GM12864 (cell line): ENCODE measurements at regions not wholly inside any gene's neighbourhood (a gene's known extent, or its start where the extent isn't known, plus 50 kb on each side); places are given as distances from the start of the nearest gene placed in this dataset.

Experiments
- DNase-seq: peaks from one replicate; pipeline ENCODE4 v3.0.0-alpha.2; 2011; ENCODE audit warnings: low read depth
- H3K4me3 ChIP-seq: 2 replicates; pipeline ENCODE4 v1.5.1; 2011; ENCODE audit warnings: mild to moderate bottlenecking, low read depth, low read length, control low read depth
- CTCF ChIP-seq: IDR thresholded peaks from 2 replicates; pipeline ENCODE4 v1.5.1; 2011; ENCODE audit warnings: low read depth, mild to moderate bottlenecking, moderate library complexity, low read length, control low read depth, inconsistent platforms; ENCODE audit errors: missing control alignments

GRCh38 chr6:27678469-27678868, 205.6 kb upstream of the ZNF184 start:
- H3K4me3 ChIP-seq = no peak overlapping the region
- no peak for TF ChIP-seq CTCF
- no peak for DNase-seq

GRCh38 chr6:27674882-27675281, 202.0 kb upstream of the ZNF184 start:
- no peak for TF ChIP-seq CTCF
- H3K4me3 ChIP-seq = no peak overlapping the region
- no peak for DNase-seq

- DNase-seq = peak; percentile 75
- TF ChIP-seq CTCF = no peak
- peak overlapping the region; percentile 39 for H3K4me3 ChIP-seq
These were observed 199.4 kb upstream of the ZNF184 start for GRCh38 chr6:27672113-27672799.

- H3K4me3 ChIP-seq = no peak overlapping the region
- no peak for TF ChIP-seq CTCF
- no peak for DNase-seq
These were observed 196.9 kb upstream of the ZNF184 start for GRCh38 chr6:27669624-27670301.

GRCh38 chr6:27669295-27669623, 196.4 kb upstream of the ZNF184 start:
- no peak for TF ChIP-seq CTCF

GRCh38 chr6:27668442-27669294, 195.8 kb upstream of the ZNF184 start:
- peak; percentile 77 for DNase-seq
- H3K4me3 ChIP-seq = peak overlapping the region; percentile 46; the same call in 1 of the 2 replicates
- TF ChIP-seq CTCF = no peak

More at GRCh38 chr6:27669295-27669623, 196.4 kb upstream of the ZNF184 start:
- DNase-seq = no peak
- no peak overlapping the region for H3K4me3 ChIP-seq
